ENCODE measurements at regions not wholly inside any gene's neighbourhood (a gene's known extent, or its start where the extent isn't known, plus 50 kb on each side); places are given as distances from the start of the nearest gene placed in this dataset.
"Not testable (repeated sequence)": the region's sequence is repeated elsewhere in the genome, so short reads cannot be mapped to it uniquely, and the experiment has no call there.

GRCh38 chr11:10955616-10956015 lies 97.8 kb upstream of the ZBED5 start:
- DNase-seq (ENCODE audit: low spot score): no peak

- no peak for DNase-seq (ENCODE audit: low spot score)
Measured at GRCh38 chr11:10954184-10954583, 96.3 kb upstream of the ZBED5 start.

- no peak for DNase-seq (ENCODE audit: low spot score)
Measured at GRCh38 chr11:10952872-10953271, 95.0 kb upstream of the ZBED5 start.

- not testable (repeated sequence) for DNase-seq (ENCODE audit: low spot score)
Measured at GRCh38 chr11:10947935-10948334, 90.1 kb upstream of the ZBED5 start.

- DNase-seq (ENCODE audit: low spot score): no peak
Measured at GRCh38 chr11:10946072-10946471, 88.2 kb upstream of the ZBED5 start.

- no peak for DNase-seq (ENCODE audit: low spot score)
Measured at GRCh38 chr11:10945196-10945595, 87.3 kb upstream of the ZBED5 start.

GRCh38 chr11:10943968-10944367 lies 86.1 kb upstream of the ZBED5 start:
- DNase-seq (ENCODE audit: low spot score): no peak

- DNase-seq (ENCODE audit: low spot score): no peak
Measured at GRCh38 chr11:10942620-10943019, 84.8 kb upstream of the ZBED5 start.

- DNase-seq (ENCODE audit: low spot score): no peak
Measured at GRCh38 chr11:10941871-10942270, 84.0 kb upstream of the ZBED5 start.

- no peak for DNase-seq (ENCODE audit: low spot score)
Measured at GRCh38 chr11:10941414-10941813, 83.6 kb upstream of the ZBED5 start.

GRCh38 chr11:10938650-10939387 lies 81.0 kb upstream of the ZBED5 start:
- no peak for DNase-seq (ENCODE audit: low spot score)

- DNase-seq (ENCODE audit: low spot score): no peak
Measured at GRCh38 chr11:10938231-10938630, 80.4 kb upstream of the ZBED5 start.

- no peak for DNase-seq (ENCODE audit: low spot score)
Measured at GRCh38 chr11:10937385-10937771, 79.5 kb upstream of the ZBED5 start.

- DNase-seq (ENCODE audit: low spot score): no peak
Measured at GRCh38 chr11:10936626-10937384, 79.0 kb upstream of the ZBED5 start.

GRCh38 chr11:10935015-10935559 lies 77.2 kb upstream of the ZBED5 start:
- DNase-seq (ENCODE audit: low spot score): no peak

- DNase-seq (ENCODE audit: low spot score): no peak
Measured at GRCh38 chr11:10934293-10934860, 76.5 kb upstream of the ZBED5 start.

GRCh38 chr11:10933455-10934292 lies 75.8 kb upstream of the ZBED5 start:
- DNase-seq (ENCODE audit: low spot score): peak; percentile 77

GRCh38 chr11:10932976-10933375 lies 75.1 kb upstream of the ZBED5 start:
- no peak for DNase-seq (ENCODE audit: low spot score)

- DNase-seq (ENCODE audit: low spot score): no peak
Measured at GRCh38 chr11:10931761-10932670, 74.2 kb upstream of the ZBED5 start.

- no peak for DNase-seq (ENCODE audit: low spot score)
Measured at GRCh38 chr11:10930972-10931760, 73.3 kb upstream of the ZBED5 start.
